ENCODE measurements at regions not wholly inside any gene's neighbourhood (a gene's known extent, or its start where the extent isn't known, plus 50 kb on each side); places are given as distances from the start of the nearest gene placed in this dataset.

- TF ChIP-seq CTCF (conservative IDR thresholded peaks at IDR 0.05 in 1 of 2, IDR thresholded peaks at IDR 0.05 in 1 of 2; ENCODE audit: extremely low read depth in 1 of 2, insufficient read depth in 1 of 2, low read depth in 1 of 2, low read length in 2 of 2) (no peak), EZH2 (IDR thresholded peaks at IDR 0.05; ENCODE audit: borderline replicate concordance, low read length) (no peak)
Observed at GRCh38 chr4:3611778-3612177, 79.6 kb upstream of the LRPAP1 start.
